Epithelial cell of proximal tubule (primary cell): ENCODE measurements at regions not wholly inside any gene's neighbourhood (a gene's known extent, or its start where the extent isn't known, plus 50 kb on each side); places are given as distances from the start of the nearest gene placed in this dataset.

ENCODE experiments used
- DNase-seq: peaks from one replicate; pipeline ENCODE4 v3.0.0-alpha.2; 2011; ENCODE audit warnings: low read depth
- H3K4me3 ChIP-seq: 2 replicates; pipeline ENCODE4 v1.5.1; 2011; ENCODE audit warnings: low read depth, mild to moderate bottlenecking, low read length
- TF ChIP-seq, protein P1 (sequence below): conservative IDR thresholded peaks from 2 replicates; pipeline ENCODE4 v1.5.1; 2012; ENCODE audit warnings: low read depth, mild to moderate bottlenecking, low read length

DNA sequence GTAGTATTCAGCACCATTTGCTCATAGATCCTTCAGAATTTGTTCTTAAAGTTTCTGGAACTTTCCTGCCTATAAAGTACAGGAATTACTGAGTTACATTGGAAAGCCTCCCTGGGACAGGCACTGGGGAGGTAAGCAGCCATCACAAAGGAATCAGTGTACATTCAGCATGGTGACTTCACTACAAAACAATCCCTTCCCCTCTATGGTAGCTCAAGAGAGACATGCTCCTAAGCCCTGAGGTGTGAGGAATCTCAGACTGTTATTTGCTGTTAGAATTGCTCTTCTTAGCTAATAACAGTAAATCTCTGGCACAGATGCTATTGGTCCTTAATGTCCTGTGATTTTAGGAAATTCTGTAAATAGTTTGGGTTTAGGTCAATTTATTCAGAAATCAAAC, 1898.0 kb upstream of the PCDH7 start:
- no peak overlapping the region for H3K4me3 ChIP-seq
- TF ChIP-seq, protein P1, sequence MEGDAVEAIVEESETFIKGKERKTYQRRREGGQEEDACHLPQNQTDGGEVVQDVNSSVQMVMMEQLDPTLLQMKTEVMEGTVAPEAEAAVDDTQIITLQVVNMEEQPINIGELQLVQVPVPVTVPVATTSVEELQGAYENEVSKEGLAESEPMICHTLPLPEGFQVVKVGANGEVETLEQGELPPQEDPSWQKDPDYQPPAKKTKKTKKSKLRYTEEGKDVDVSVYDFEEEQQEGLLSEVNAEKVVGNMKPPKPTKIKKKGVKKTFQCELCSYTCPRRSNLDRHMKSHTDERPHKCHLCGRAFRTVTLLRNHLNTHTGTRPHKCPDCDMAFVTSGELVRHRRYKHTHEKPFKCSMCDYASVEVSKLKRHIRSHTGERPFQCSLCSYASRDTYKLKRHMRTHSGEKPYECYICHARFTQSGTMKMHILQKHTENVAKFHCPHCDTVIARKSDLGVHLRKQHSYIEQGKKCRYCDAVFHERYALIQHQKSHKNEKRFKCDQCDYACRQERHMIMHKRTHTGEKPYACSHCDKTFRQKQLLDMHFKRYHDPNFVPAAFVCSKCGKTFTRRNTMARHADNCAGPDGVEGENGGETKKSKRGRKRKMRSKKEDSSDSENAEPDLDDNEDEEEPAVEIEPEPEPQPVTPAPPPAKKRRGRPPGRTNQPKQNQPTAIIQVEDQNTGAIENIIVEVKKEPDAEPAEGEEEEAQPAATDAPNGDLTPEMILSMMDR = no peak
- DNase-seq = no peak

- TF ChIP-seq, protein P1 = no peak
- no peak for DNase-seq
- no peak overlapping the region for H3K4me3 ChIP-seq
Measured at GRCh38 chr4:28827866-28828265, 1892.3 kb upstream of the PCDH7 start.

DNA sequence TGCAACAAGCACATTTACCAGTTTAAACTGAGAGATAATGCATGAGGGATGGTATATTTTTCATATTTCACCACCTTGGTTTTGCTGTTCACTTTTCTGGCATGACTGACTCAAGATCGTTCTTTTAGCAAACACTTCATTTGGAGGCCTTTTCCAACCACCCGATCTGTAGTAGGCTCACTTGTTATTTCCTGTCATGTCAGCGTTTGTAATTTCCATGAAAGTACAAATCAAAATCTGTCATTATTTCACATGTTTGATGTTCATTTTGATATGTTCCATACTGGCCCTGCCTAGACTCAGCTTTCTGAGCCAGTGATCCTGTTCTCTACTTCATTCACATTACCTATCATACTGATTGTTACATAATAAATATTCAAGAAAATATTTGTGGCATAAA, 1888.3 kb upstream of the PCDH7 start:
- TF ChIP-seq, protein P1 = no peak
- DNase-seq = no peak
- H3K4me3 ChIP-seq = no peak overlapping the region

GRCh38 chr4:28832444-28832843, 1887.7 kb upstream of the PCDH7 start:
- TF ChIP-seq, protein P1 = no peak
- DNase-seq = no peak
- no peak overlapping the region for H3K4me3 ChIP-seq

GRCh38 chr4:28834120-28834519, 1886.0 kb upstream of the PCDH7 start:
- TF ChIP-seq, protein P1 = no peak
- no peak overlapping the region for H3K4me3 ChIP-seq
- no peak for DNase-seq

DNA sequence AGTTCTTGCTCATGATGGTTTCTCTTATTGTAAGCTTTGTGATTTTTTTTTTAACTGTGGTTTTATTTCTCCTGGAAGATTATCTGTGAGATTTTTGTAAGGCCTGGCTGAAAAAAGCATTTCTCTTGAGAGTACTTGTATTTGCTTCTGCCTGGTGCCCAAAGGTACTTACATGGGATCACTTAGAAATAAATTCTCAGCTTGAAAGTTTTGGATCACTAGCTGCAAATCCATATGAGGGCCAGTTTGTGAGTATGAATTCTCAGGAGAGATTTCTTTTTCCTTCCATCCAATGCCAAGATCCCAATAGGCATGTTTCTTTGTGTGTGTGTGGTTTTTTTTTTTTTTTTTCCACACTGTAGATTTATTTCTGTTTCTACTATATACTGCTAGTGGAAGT, 1884.7 kb upstream of the PCDH7 start:
- TF ChIP-seq, protein P1 = no peak
- no peak for DNase-seq
- H3K4me3 ChIP-seq = no peak overlapping the region

DNA sequence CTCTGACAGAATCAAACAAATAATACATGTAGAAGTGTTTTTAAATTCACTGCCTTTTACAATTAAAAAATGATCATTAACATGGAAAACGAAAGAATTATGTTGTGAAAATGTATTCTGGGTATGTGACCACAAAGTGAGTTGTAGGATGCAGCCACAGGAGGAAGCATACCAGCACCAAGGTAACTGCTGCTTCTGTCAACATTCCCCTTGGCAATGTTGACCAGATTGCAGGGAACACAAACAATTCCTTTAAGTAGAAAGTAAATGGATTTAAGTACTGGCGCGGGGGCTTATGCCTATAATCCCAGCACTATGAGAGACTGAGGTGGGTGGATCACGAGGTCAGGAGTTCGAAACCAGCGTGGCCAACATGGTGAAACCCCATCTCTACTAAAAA, 1877.9 kb upstream of the PCDH7 start:
- no peak for DNase-seq
- no peak overlapping the region for H3K4me3 ChIP-seq
- TF ChIP-seq, protein P1 = no peak
